Mesothelial cell of epicardium (in vitro differentiated cells): ENCODE measurements at regions not wholly inside any gene's neighbourhood (a gene's known extent, or its start where the extent isn't known, plus 50 kb on each side); places are given as distances from the start of the nearest gene placed in this dataset.

Source experiments
- DNase-seq, 2 experiments: peaks; one replicate each; pipeline ENCODE4 v3.0.0; 2021; ENCODE audit warnings: low spot score in 2 of 2; ENCODE audit not compliant: unreplicated experiment in 2 of 2
- H3K27ac Mint-ChIP-seq: 2 replicates; pipeline ENCODE4 v1.8.0; 2021; ENCODE audit warnings: mixed read lengths
- H3K27me3 Mint-ChIP-seq: 2 replicates; pipeline ENCODE4 v1.8.0; 2021; ENCODE audit warnings: low read depth, mixed read lengths
- H3K36me3 Mint-ChIP-seq: 2 replicates; pipeline ENCODE4 v1.8.0; 2021; ENCODE audit warnings: mixed read lengths
- H3K4me1 Mint-ChIP-seq: 2 replicates; pipeline ENCODE4 v1.8.0; 2021; ENCODE audit warnings: mixed read lengths
- H3K4me3 Mint-ChIP-seq: 2 replicates; pipeline ENCODE4 v1.8.0; 2021; ENCODE audit warnings: mild to moderate bottlenecking, moderate library complexity, mixed read lengths
- H3K9me3 Mint-ChIP-seq: 2 replicates; pipeline ENCODE4 v1.8.0; 2021; ENCODE audit warnings: mixed read lengths
- TF ChIP-seq, protein P1 (sequence below): fragments of 200-600 bp; sonication (generic); IDR thresholded peaks from one replicate; pipeline ENCODE4 v1.5.0; 2021; ENCODE audit warnings: antibody characterized with exemption; ENCODE audit not compliant: unreplicated experiment

DNA sequence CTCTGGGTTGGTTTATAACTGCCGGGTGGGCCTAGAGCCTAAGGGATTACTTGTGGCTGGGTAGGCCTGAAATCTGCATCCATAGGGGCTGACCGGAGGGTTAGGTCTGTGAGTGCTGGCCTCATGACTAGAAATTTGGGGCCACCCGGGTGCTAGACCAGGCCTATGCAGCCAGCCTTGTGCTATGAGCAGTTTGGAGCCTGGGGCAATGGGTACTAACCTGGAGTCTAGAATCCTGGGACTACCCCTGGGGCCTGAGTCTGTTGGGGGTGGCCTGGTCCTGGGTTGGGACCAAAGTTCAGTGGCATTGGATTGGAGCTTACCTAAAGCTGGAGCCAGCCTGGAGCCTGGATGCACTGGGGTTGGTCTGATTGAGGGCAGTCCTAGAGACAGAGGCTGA lies 995.2 kb downstream of the ANKRD7 start:
- Mint-ChIP-seq H3K27ac (no peak overlapping the region), H3K9me3 (peaks cover 24% of the 10 kb centered on the region), H3K36me3 (no peaks in the 10 kb centered on the region), H3K4me3 (no peak overlapping the region), H3K27me3 (no peaks in the 10 kb centered on the region), H3K4me1 (no peaks in the 10 kb centered on the region)
- DNase-seq: no peak
- TF ChIP-seq, protein P1, sequence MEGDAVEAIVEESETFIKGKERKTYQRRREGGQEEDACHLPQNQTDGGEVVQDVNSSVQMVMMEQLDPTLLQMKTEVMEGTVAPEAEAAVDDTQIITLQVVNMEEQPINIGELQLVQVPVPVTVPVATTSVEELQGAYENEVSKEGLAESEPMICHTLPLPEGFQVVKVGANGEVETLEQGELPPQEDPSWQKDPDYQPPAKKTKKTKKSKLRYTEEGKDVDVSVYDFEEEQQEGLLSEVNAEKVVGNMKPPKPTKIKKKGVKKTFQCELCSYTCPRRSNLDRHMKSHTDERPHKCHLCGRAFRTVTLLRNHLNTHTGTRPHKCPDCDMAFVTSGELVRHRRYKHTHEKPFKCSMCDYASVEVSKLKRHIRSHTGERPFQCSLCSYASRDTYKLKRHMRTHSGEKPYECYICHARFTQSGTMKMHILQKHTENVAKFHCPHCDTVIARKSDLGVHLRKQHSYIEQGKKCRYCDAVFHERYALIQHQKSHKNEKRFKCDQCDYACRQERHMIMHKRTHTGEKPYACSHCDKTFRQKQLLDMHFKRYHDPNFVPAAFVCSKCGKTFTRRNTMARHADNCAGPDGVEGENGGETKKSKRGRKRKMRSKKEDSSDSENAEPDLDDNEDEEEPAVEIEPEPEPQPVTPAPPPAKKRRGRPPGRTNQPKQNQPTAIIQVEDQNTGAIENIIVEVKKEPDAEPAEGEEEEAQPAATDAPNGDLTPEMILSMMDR: no peak

DNA sequence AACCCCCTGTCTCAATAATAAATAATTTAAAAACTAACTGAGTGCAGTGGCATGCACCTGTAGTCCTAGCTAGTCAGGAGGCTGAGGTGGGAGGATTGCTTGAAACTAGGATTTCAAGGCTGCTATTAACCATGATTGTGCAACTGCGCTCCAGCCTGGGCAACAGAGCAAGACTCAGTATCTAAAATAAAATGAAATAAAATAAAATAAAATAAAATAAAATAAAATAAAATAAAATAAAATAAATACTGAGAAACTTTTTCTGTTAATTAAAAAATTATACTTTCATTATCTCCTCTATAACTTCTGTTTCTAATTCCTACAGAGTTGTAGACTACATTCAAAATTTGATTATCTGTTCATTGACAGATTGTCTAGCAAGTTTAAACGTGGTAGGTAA lies 999.4 kb downstream of the ANKRD7 start:
- Mint-ChIP-seq H3K27ac (no peak overlapping the region), H3K27me3 (no peaks in the 10 kb centered on the region), H3K9me3 (peaks cover 18% of the 10 kb centered on the region), H3K36me3 (no peaks in the 10 kb centered on the region), H3K4me1 (no peaks in the 10 kb centered on the region), H3K4me3 (no peak overlapping the region)
- TF ChIP-seq, protein P1: no peak
- DNase-seq: no peak

DNA sequence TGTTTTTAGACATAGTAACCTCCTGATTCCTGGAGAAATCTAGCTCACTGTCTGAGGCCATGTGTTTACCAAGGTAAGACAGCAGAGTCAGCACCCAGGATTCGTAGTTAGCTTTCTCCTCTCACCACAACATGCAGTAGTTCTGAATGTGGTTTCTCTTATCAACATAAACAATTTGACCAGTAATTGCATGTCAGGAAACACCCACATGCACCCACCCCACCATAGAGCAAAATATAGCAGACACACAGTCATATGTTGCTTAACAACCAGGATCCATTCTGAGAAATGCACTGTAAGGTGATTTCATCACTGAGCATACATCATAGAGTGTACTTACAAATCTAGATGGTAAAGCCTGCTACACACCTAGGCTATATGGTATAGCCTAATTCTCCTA lies 1004.0 kb downstream of the ANKRD7 start:
- DNase-seq: no peak
- Mint-ChIP-seq H3K27ac (no peak overlapping the region), H3K36me3 (no peaks in the 10 kb centered on the region)

DNA sequence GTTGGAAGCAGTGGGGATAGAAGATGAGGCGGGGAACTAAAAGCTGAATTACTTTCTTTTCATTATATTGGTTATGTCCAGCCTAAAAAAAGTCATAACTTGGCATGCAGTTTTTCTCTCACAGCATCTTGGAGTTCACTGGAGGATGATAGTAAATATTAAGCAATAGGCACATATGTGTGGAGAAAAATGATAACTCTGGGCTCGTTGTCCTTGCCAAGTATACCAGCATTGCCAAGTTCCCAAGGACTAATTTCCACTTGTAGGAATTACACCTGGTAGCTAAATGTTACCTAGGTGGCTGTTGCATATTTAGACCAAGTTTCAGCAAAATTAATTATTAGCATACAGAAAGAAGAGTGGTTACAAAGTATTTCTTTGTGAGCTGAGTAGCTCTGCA lies 1007.6 kb downstream of the ANKRD7 start:
- no peak overlapping the region for H3K4me3 Mint-ChIP-seq
- H3K4me1 Mint-ChIP-seq: no peaks in the 10 kb centered on the region
- H3K36me3 Mint-ChIP-seq: no peaks in the 10 kb centered on the region
- TF ChIP-seq, protein P1: no peak
- no peaks in the 10 kb centered on the region for H3K9me3 Mint-ChIP-seq
- no peak overlapping the region for H3K27ac Mint-ChIP-seq
- no peak for DNase-seq
- no peaks in the 10 kb centered on the region for H3K27me3 Mint-ChIP-seq

More for the DNA sequence above, 1004.0 kb downstream of the ANKRD7 start:
- H3K4me1 Mint-ChIP-seq: no peaks in the 10 kb centered on the region
- TF ChIP-seq, protein P1: no peak
- no peak overlapping the region for H3K4me3 Mint-ChIP-seq
- H3K27me3 Mint-ChIP-seq: no peaks in the 10 kb centered on the region
- H3K9me3 Mint-ChIP-seq: peaks cover 4% of the 10 kb centered on the region

DNA sequence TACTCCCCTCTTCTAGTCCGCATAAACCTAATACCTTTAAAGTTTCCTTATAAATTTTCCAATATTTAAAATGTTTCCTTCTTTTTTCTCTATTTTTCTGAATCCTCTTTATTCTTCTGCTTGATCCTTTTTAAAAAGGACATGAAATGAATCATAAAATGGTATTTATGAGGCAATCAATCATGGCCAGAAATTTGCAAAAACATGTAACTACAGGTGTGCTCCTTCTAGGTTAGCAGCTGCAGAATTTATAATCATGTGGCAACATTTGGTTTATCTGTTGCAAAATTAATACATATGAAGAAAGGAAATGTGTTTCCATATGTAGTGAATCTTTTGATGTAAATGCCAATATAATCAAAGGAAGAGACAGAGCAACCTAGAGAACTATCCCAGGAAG lies 1008.5 kb downstream of the ANKRD7 start:
- DNase-seq: no peak
- Mint-ChIP-seq H3K4me1 (no peaks in the 10 kb centered on the region), H3K36me3 (no peaks in the 10 kb centered on the region), H3K27me3 (no peaks in the 10 kb centered on the region), H3K4me3 (no peak overlapping the region), H3K27ac (no peak overlapping the region), H3K9me3 (no peaks in the 10 kb centered on the region)
- TF ChIP-seq, protein P1: no peak

DNA sequence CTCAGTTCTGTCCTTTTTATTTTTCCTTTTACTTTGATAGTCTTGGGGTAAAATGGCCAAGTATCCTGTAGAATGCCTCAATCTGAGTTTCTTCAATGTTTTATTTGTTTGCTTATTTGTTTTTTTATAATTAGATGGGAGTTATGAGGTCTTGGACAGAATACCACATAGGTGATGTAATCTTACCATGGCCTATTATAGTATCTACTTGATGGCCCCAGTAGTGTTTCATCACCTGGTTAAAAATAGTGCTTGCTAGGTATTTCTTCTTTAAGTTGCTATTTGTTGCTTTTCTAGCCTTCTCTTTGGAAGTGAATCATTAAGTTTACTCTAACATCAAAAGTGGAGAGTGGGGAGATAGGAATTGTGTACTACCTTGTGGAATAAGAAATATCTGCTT lies 1020.0 kb upstream of the KCND2 start:
- H3K9me3 Mint-ChIP-seq: no peaks in the 10 kb centered on the region
- H3K4me3 Mint-ChIP-seq: no peak overlapping the region
- no peaks in the 10 kb centered on the region for H3K36me3 Mint-ChIP-seq
- no peak overlapping the region for H3K27ac Mint-ChIP-seq
- TF ChIP-seq, protein P1: no peak
- no peak for DNase-seq
- peaks cover 2% of the 10 kb centered on the region for H3K4me1 Mint-ChIP-seq
- no peaks in the 10 kb centered on the region for H3K27me3 Mint-ChIP-seq
